ENCODE measurements at regions not wholly inside any gene's neighbourhood (a gene's known extent, or its start where the extent isn't known, plus 50 kb on each side); places are given as distances from the start of the nearest gene placed in this dataset.

DNA sequence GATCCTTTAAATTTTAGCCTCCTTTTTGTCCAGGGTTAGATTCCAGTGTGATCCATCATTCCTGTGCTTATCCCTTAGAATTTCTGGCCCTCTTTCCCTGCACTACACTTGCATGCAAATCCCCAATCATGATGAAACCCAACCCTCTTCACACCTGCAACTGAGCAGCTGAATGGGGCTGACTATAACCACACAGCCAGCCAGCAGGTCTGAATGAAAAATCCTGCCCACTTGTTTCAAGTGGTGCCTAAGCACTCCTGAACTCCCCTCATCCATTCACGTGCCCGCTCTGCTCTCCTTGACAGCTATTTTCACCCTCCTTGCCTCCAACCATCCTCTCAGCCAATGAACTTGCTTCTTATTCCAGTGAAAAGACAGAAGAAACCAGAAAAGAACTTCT lies 80.5 kb upstream of the AFF3 start:
- TF ChIP-seq MYC (IDR thresholded peaks at IDR 0.05; ENCODE audit: borderline replicate concordance, low read length) (no peak), POLR2AphosphoS2 (conservative IDR thresholded peaks at IDR 0.05; ENCODE audit: low read length) (no peak), CTCF (IDR thresholded peaks at IDR 0.05) (no peak), USF2 (IDR thresholded peaks at IDR 0.05) (no peak), CEBPB (IDR thresholded peaks at IDR 0.05) (no peak), RAD21 (conservative IDR thresholded peaks at IDR 0.05 in 1 of 2, IDR thresholded peaks at IDR 0.05 in 1 of 2) (no peak), MAX (IDR thresholded peaks at IDR 0.05) (no peak), POLR2A (IDR thresholded peaks at IDR 0.05; ENCODE audit: low read length) (no peak), ESRRA (IDR thresholded peaks at IDR 0.05; ENCODE audit: borderline replicate concordance, low read length) (no peak), SMC3 (IDR thresholded peaks at IDR 0.05) (no peak), TP53 (CRISPR knock-in tag; IDR thresholded peaks at IDR 0.05) (no peak), BHLHE40 (IDR thresholded peaks at IDR 0.05; ENCODE audit: low read depth, low read length) (no peak), MAZ (IDR thresholded peaks at IDR 0.05; ENCODE audit: borderline replicate concordance, low read depth, low read length) (no peak), EP300 (IDR thresholded peaks at IDR 0.05) (no peak)

All from A549 (cell line).